ENCODE measurements at regions not wholly inside any gene's neighbourhood (a gene's known extent, or its start where the extent isn't known, plus 50 kb on each side); places are given as distances from the start of the nearest gene placed in this dataset.

DNA sequence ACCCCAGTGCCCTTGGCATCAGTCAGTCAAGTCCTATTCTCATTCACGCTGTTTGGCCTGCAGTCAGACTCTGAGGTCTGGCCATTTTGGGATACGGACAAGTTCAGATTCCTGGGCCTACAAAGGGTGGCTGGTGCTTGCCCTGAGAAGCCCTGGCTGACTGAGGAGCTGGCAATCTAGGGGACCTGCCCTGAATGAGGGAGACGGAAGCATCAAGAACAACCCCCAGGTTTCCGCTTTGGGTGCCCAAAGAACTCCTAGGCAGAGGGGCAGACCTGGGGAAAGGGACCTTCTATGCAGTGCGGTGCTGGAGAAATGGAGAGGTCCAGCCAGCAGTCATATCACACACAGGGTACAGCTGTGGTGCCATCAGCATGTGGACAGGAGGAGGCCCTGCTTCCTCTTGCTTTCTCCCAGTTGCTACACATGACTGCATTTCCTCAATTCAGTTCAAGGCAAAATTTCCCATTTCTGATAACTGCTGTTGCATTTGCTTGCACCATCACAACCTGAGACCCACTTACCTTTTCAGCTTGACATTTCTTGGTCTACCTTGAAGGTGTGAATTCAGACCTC lies 70.9 kb upstream of the LGALSL start:
- Histone ChIP-seq H3K4me3 (ENCODE audit: control insufficient read depth in 2 of 3, extremely low read depth in 1 of 3, insufficient read depth in 2 of 3, low read depth in 1 of 3, low read length in 3 of 3) (no peak overlapping the region), H3K27ac (ENCODE audit: control insufficient read depth, insufficient read depth, low read length) (no peak overlapping the region), H4K20me1 (ENCODE audit: control insufficient read depth, extremely low read depth, insufficient read depth, low read length) (no peaks in the 10 kb centered on the region), H3K36me3 (ENCODE audit: control insufficient read depth in 2 of 2, extremely low read depth in 1 of 2, insufficient read depth in 2 of 2, low read length in 2 of 2) (no peaks in the 10 kb centered on the region), H3K9ac (ENCODE audit: control insufficient read depth, extremely low read depth, insufficient read depth, low read length) (no peak overlapping the region), H3K9me1 (ENCODE audit: control insufficient read depth, extremely low read depth, insufficient read depth, low read length) (no peaks in the 10 kb centered on the region), H3K4me2 (ENCODE audit: control insufficient read depth, extremely low read depth, insufficient read depth, low read depth, low read length) (no peak overlapping the region), H3K4me1 (ENCODE audit: control insufficient read depth, extremely low read depth, insufficient read depth, low read length) (no peaks in the 10 kb centered on the region), H3K9me3 (ENCODE audit: control insufficient read depth, low read depth, low read length) (no peaks in the 10 kb centered on the region), H3K27me3 (ENCODE audit: control insufficient read depth, extremely low read depth, insufficient read depth, low read length) (no peaks in the 10 kb centered on the region), H2AFZ (ENCODE audit: control insufficient read depth, low read length) (no peak overlapping the region), H3K79me2 (ENCODE audit: control insufficient read depth, insufficient read depth, low read length) (no peaks in the 10 kb centered on the region)
- dilution Hi-C loops (cut with MboI; ENCODE audit: extremely low pct_ligation_motif_present, low sequenced_read_pairs) = no loop called here
- no peak for FAIRE-seq
- TF ChIP-seq EZH2 (IDR thresholded peaks at IDR 0.05; ENCODE audit: low read length) = no peak
- TF ChIP-seq, protein P1, sequence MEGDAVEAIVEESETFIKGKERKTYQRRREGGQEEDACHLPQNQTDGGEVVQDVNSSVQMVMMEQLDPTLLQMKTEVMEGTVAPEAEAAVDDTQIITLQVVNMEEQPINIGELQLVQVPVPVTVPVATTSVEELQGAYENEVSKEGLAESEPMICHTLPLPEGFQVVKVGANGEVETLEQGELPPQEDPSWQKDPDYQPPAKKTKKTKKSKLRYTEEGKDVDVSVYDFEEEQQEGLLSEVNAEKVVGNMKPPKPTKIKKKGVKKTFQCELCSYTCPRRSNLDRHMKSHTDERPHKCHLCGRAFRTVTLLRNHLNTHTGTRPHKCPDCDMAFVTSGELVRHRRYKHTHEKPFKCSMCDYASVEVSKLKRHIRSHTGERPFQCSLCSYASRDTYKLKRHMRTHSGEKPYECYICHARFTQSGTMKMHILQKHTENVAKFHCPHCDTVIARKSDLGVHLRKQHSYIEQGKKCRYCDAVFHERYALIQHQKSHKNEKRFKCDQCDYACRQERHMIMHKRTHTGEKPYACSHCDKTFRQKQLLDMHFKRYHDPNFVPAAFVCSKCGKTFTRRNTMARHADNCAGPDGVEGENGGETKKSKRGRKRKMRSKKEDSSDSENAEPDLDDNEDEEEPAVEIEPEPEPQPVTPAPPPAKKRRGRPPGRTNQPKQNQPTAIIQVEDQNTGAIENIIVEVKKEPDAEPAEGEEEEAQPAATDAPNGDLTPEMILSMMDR (optimal IDR thresholded peaks at IDR 0.05 in 1 of 3, IDR thresholded peaks at IDR 0.05 in 1 of 3, conservative IDR thresholded peaks at IDR 0.05 in 1 of 3; ENCODE audit: extremely low read depth in 1 of 3, insufficient read depth in 2 of 3, low read length in 3 of 3) = no peak
- DNase-seq (ENCODE audit: low read depth, low spot score) = no peak

DNA sequence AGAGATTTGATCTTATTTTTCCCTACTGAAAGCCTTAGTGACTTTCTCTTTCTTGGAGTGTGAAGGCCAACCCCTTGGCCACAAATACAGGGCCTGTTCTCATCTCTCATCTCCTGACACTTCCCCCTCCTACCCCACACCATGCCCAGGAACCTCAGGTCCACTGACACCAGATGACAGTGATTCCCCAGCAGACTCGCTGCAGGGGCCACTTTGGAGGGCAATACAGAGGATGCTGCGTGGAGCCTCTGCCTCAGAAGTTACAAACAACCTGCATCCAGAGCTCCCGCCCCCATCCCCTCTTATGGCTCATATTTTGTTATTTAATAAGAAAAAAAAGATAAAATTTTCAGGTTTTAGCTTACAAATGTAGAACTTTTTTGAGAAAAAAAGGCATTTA lies 70.1 kb upstream of the LGALSL start:
- H4K20me1 ChIP-seq (ENCODE audit: control insufficient read depth, extremely low read depth, insufficient read depth, low read length) = no peaks in the 10 kb centered on the region
- no peaks in the 10 kb centered on the region for H3K36me3 ChIP-seq (ENCODE audit: control insufficient read depth in 2 of 2, extremely low read depth in 1 of 2, insufficient read depth in 2 of 2, low read length in 2 of 2)
- H3K9ac ChIP-seq (ENCODE audit: control insufficient read depth, extremely low read depth, insufficient read depth, low read length) = no peak overlapping the region
- H3K27ac ChIP-seq (ENCODE audit: control insufficient read depth, insufficient read depth, low read length) = no peak overlapping the region
- H3K9me1 ChIP-seq (ENCODE audit: control insufficient read depth, extremely low read depth, insufficient read depth, low read length) = no peaks in the 10 kb centered on the region
- dilution Hi-C loops (cut with MboI; ENCODE audit: extremely low pct_ligation_motif_present, low sequenced_read_pairs) = no loop called here
- H3K27me3 ChIP-seq (ENCODE audit: control insufficient read depth, extremely low read depth, insufficient read depth, low read length) = no peaks in the 10 kb centered on the region
- no peak overlapping the region for H2AFZ ChIP-seq (ENCODE audit: control insufficient read depth, low read length)
- no peak for TF ChIP-seq EZH2 (IDR thresholded peaks at IDR 0.05; ENCODE audit: low read length)
- H3K4me1 ChIP-seq (ENCODE audit: control insufficient read depth, extremely low read depth, insufficient read depth, low read length) = no peaks in the 10 kb centered on the region
- H3K79me2 ChIP-seq (ENCODE audit: control insufficient read depth, insufficient read depth, low read length) = no peaks in the 10 kb centered on the region
- H3K4me2 ChIP-seq (ENCODE audit: control insufficient read depth, extremely low read depth, insufficient read depth, low read depth, low read length) = no peak overlapping the region
- DNase-seq (ENCODE audit: low read depth, low spot score) = no peak
- no peak overlapping the region for H3K4me3 ChIP-seq (ENCODE audit: control insufficient read depth in 2 of 3, extremely low read depth in 1 of 3, insufficient read depth in 2 of 3, low read depth in 1 of 3, low read length in 3 of 3)
- no peak for FAIRE-seq
- no peaks in the 10 kb centered on the region for H3K9me3 ChIP-seq (ENCODE audit: control insufficient read depth, low read depth, low read length)

DNA sequence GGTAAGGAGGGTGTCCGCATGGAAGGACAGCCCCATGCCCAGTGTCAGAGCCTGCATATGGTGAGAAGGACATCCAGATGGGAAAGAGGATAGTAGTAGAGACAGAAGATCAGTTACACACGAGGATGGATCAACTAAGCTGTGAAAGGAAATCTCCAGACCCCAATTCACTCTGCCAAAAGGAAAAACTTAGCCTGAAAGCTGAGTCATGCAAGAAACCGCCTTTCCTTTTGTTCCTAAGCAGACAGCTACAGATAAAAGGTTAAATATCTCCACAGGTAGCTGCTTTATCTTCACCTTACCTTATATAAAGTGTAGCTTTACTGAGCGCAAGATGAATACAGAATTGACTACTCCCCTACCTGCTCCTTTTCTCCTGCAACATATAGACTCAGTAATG lies 67.3 kb upstream of the LGALSL start:
- DNase-seq (ENCODE audit: low read depth, low spot score) (no peak), FAIRE-seq (no peak)
- Histone ChIP-seq H3K27me3 (ENCODE audit: control insufficient read depth, extremely low read depth, insufficient read depth, low read length) (no peaks in the 10 kb centered on the region), H3K36me3 (ENCODE audit: control insufficient read depth in 2 of 2, extremely low read depth in 1 of 2, insufficient read depth in 2 of 2, low read length in 2 of 2) (no peaks in the 10 kb centered on the region), H4K20me1 (ENCODE audit: control insufficient read depth, extremely low read depth, insufficient read depth, low read length) (no peaks in the 10 kb centered on the region), H3K4me1 (ENCODE audit: control insufficient read depth, extremely low read depth, insufficient read depth, low read length) (no peaks in the 10 kb centered on the region), H3K4me2 (ENCODE audit: control insufficient read depth, extremely low read depth, insufficient read depth, low read depth, low read length) (no peak overlapping the region), H2AFZ (ENCODE audit: control insufficient read depth, low read length) (no peak overlapping the region), H3K9ac (ENCODE audit: control insufficient read depth, extremely low read depth, insufficient read depth, low read length) (no peak overlapping the region), H3K9me3 (ENCODE audit: control insufficient read depth, low read depth, low read length) (no peaks in the 10 kb centered on the region), H3K9me1 (ENCODE audit: control insufficient read depth, extremely low read depth, insufficient read depth, low read length) (no peaks in the 10 kb centered on the region), H3K27ac (ENCODE audit: control insufficient read depth, insufficient read depth, low read length) (no peak overlapping the region), H3K4me3 (ENCODE audit: control insufficient read depth in 2 of 3, extremely low read depth in 1 of 3, insufficient read depth in 2 of 3, low read depth in 1 of 3, low read length in 3 of 3) (no peak overlapping the region), H3K79me2 (ENCODE audit: control insufficient read depth, insufficient read depth, low read length) (no peaks in the 10 kb centered on the region)
- TF ChIP-seq, protein P1 (optimal IDR thresholded peaks at IDR 0.05 in 1 of 3, IDR thresholded peaks at IDR 0.05 in 1 of 3, conservative IDR thresholded peaks at IDR 0.05 in 1 of 3; ENCODE audit: extremely low read depth in 1 of 3, insufficient read depth in 2 of 3, low read length in 3 of 3) = no peak
- no peak for TF ChIP-seq EZH2 (IDR thresholded peaks at IDR 0.05; ENCODE audit: low read length)
- dilution Hi-C loops (cut with MboI; ENCODE audit: extremely low pct_ligation_motif_present, low sequenced_read_pairs) = no loop called here
